ENCODE measurements at regions not wholly inside any gene's neighbourhood (a gene's known extent, or its start where the extent isn't known, plus 50 kb on each side); places are given as distances from the start of the nearest gene placed in this dataset.

GRCh38 chr3:110077093-110077492, 739.7 kb upstream of the DPPA4 start:
- intact Hi-C loops (cut with DNase I), result no loop called here
- WGBS, 4 donors, result 64 to 76% (median 70%) methylated on average over 1 of the region's 1 CpG
- H3K27ac ChIP-seq, result no peak overlapping the region

GRCh38 chr3:110093411-110093810, 756.1 kb upstream of the DPPA4 start:
- DNase-seq, result no peak
- TF ChIP-seq POLR2A (IDR thresholded peaks at IDR 0.05), result no peak
- TF ChIP-seq, protein P1, sequence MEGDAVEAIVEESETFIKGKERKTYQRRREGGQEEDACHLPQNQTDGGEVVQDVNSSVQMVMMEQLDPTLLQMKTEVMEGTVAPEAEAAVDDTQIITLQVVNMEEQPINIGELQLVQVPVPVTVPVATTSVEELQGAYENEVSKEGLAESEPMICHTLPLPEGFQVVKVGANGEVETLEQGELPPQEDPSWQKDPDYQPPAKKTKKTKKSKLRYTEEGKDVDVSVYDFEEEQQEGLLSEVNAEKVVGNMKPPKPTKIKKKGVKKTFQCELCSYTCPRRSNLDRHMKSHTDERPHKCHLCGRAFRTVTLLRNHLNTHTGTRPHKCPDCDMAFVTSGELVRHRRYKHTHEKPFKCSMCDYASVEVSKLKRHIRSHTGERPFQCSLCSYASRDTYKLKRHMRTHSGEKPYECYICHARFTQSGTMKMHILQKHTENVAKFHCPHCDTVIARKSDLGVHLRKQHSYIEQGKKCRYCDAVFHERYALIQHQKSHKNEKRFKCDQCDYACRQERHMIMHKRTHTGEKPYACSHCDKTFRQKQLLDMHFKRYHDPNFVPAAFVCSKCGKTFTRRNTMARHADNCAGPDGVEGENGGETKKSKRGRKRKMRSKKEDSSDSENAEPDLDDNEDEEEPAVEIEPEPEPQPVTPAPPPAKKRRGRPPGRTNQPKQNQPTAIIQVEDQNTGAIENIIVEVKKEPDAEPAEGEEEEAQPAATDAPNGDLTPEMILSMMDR (IDR thresholded peaks at IDR 0.05), result no peak
- Histone ChIP-seq H3K27me3 (no peaks in the 10 kb centered on the region), H3K4me3 (no peak overlapping the region), H3K27ac (no peak overlapping the region), H3K36me3 (replicated peaks in 1 of 2) (no peaks in the 10 kb centered on the region), H3K4me1 (replicated peaks in 1 of 2) (no peaks in the 10 kb centered on the region), H3K9me3 (replicated peaks in 1 of 3) (no peaks in the 10 kb centered on the region)
- intact Hi-C loops (cut with DNase I), result no loop called here

More at GRCh38 chr3:110077093-110077492, 739.7 kb upstream of the DPPA4 start:
- H3K36me3 ChIP-seq (replicated peaks in 1 of 2), result no peaks in the 10 kb centered on the region
- no peak overlapping the region for H3K4me3 ChIP-seq
- no peaks in the 10 kb centered on the region for H3K27me3 ChIP-seq
- H3K4me1 ChIP-seq (replicated peaks in 1 of 2), result no peaks in the 10 kb centered on the region
- no peak for DNase-seq
- no peaks in the 10 kb centered on the region for H3K9me3 ChIP-seq (replicated peaks in 1 of 3)
- TF ChIP-seq, protein P1 (IDR thresholded peaks at IDR 0.05), result no peak
- no peak for TF ChIP-seq POLR2A (IDR thresholded peaks at IDR 0.05)

- no peak overlapping the region for H3K27ac ChIP-seq
- no peaks in the 10 kb centered on the region for H3K4me1 ChIP-seq (replicated peaks in 1 of 2)
- no peak for TF ChIP-seq POLR2A (IDR thresholded peaks at IDR 0.05)
- TF ChIP-seq, protein P1 (IDR thresholded peaks at IDR 0.05), result no peak
- H3K4me3 ChIP-seq, result no peak overlapping the region
- no peak for DNase-seq
- no peaks in the 10 kb centered on the region for H3K9me3 ChIP-seq (replicated peaks in 1 of 3)
- intact Hi-C loops (cut with DNase I), result no loop called here
- H3K36me3 ChIP-seq (replicated peaks in 1 of 2), result no peaks in the 10 kb centered on the region
- no peaks in the 10 kb centered on the region for H3K27me3 ChIP-seq
Observed at GRCh38 chr3:110093812-110094401, 756.6 kb upstream of the DPPA4 start.

DNA sequence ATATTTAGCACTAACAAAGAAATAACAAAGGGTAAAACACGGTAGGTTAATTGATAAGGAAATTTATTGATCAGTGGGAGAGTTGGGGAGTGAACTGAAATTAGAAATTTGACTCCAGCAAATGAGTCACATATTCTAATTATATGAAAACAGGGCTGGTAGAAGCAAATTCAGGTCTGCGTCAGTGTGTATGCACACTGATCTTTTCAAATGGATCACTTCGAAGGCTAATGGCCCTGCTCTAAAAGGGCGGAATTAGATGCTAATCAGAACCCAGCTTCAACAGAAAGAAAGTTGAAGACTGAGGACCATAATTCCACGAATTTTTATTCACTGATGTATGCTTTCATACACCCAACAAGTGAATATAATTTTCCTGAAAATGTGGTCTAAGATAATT, 762.4 kb upstream of the DPPA4 start:
- WGBS, 4 donors, result 58 to 72% (median 64%) methylated on average over 5 of the region's 5 CpGs
- TF ChIP-seq, protein P1 (IDR thresholded peaks at IDR 0.05), result no peak
- TF ChIP-seq POLR2A (IDR thresholded peaks at IDR 0.05), result no peak
- no peaks in the 10 kb centered on the region for H3K36me3 ChIP-seq (replicated peaks in 1 of 2)
- no peak overlapping the region for H3K4me3 ChIP-seq
- H3K9me3 ChIP-seq (replicated peaks in 1 of 3), result no peaks in the 10 kb centered on the region
- intact Hi-C loops (cut with DNase I), result no loop called here
- DNase-seq, result no peak
- no peaks in the 10 kb centered on the region for H3K4me1 ChIP-seq (replicated peaks in 1 of 2)
- H3K27ac ChIP-seq, result no peak overlapping the region
- no peaks in the 10 kb centered on the region for H3K27me3 ChIP-seq
